GM12891 (cell line): ENCODE measurements at regions not wholly inside any gene's neighbourhood (a gene's known extent, or its start where the extent isn't known, plus 50 kb on each side); places are given as distances from the start of the nearest gene placed in this dataset.

ENCODE experiments used
- POLR2A ChIP-seq: IDR thresholded peaks from 2 replicates; pipeline ENCODE4 v1.6.1; 2011; ENCODE audit warnings: low read depth, low read length, control low read depth
- POLR2AphosphoS5 ChIP-seq: IDR thresholded peaks from 2 replicates; pipeline ENCODE4 v1.6.1; 2011; ENCODE audit warnings: low read depth, low read length, control low read depth

DNA sequence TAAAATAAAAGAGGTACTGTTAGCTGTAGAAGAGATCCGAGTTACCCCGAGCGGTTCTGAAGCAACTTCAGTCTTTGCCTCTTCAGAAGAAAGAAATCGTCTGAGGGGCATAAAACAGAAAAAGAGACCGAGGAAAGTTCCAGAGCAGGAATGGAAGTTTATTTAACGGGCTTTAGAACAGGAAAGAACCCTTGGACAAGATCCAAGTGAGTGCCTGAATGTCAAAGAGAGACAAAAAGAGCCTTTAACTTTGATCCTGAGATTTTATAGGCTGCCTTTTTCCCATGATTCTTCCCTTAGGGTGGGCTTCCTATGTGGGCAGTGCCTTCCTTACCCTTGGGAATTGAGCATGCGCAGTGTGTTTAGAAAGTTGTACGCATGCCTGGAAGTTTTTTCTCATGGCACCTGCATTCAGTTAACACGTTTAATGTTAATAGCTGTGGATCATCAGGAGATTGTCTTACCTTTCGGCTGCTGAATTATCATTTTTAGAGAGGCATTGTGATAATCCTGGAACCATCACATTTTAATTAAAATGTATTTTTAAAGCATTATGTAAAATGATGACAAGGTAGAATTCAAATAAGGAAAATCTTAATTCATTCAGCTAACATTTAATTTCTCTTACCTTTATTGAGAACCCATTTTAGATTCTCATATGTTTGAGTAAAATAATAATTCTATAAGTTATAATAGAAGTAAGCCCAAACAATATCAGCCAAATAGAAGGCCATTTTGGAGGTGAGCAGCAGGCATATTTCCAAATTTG, 269.5 kb upstream of the ZSWIM2 start:
- TF ChIP-seq POLR2AphosphoS5 (no peak), POLR2A (no peak)
